OCI-LY1 (cell line): ENCODE measurements at regions not wholly inside any gene's neighbourhood (a gene's known extent, or its start where the extent isn't known, plus 50 kb on each side); places are given as distances from the start of the nearest gene placed in this dataset.

Source experiments
- H2AFZ ChIP-seq: fragments of 200-600 bp; sonication (generic), shearing (Covaris generic); 2 replicates; pipeline ENCODE4 v1.6.0; 2014; ENCODE audit warnings: antibody characterized with exemption, mild to moderate bottlenecking, low read length
- H3F3A ChIP-seq: fragments of 200-600 bp; sonication (generic), shearing (Covaris generic); 2 replicates; pipeline ENCODE4 v1.6.0; 2014; ENCODE audit warnings: mild to moderate bottlenecking, antibody characterized with exemption, low read length, moderate library complexity; ENCODE audit not compliant: insufficient read depth
- H3K27ac ChIP-seq: fragments of 200-600 bp; sonication (generic); 2 replicates; pipeline ENCODE4 v1.5.1; 2014; ENCODE audit warnings: low read length, mixed run types, mild to moderate bottlenecking, low read depth; ENCODE audit not compliant: poor library complexity, severe bottlenecking
- H3K27me3 ChIP-seq: fragments of 200-600 bp; sonication (generic); 2 replicates; pipeline ENCODE4 v1.6.0; 2014; ENCODE audit warnings: antibody characterized with exemption, mild to moderate bottlenecking, low read length, moderate library complexity; ENCODE audit not compliant: insufficient read depth
- H3K36me3 ChIP-seq: fragments of 200-600 bp; sonication (generic); 2 replicates; pipeline ENCODE4 v1.6.1; 2014; ENCODE audit warnings: mild to moderate bottlenecking, antibody characterized with exemption, low read length, moderate library complexity, mixed read lengths; ENCODE audit not compliant: insufficient read depth
- H3K4me1 ChIP-seq: fragments of 200-600 bp; sonication (generic); 2 replicates; pipeline ENCODE4 v1.5.1; 2014; ENCODE audit warnings: mild to moderate bottlenecking, low read length, moderate library complexity; ENCODE audit not compliant: insufficient read depth, severe bottlenecking
- H3K4me2 ChIP-seq: fragments of 200-600 bp; sonication (generic), shearing (Covaris generic); 2 replicates; pipeline ENCODE4 v1.6.1; 2014; ENCODE audit warnings: low read length
- H3K4me3 ChIP-seq: fragments of 200-600 bp; sonication (generic); 2 replicates; pipeline ENCODE4 v1.5.1; 2014; ENCODE audit warnings: low read length, low read depth, mild to moderate bottlenecking, mixed read lengths; ENCODE audit not compliant: poor library complexity, severe bottlenecking
- H3K79me2 ChIP-seq: fragments of 200-600 bp; shearing (Covaris generic); 2 replicates; pipeline ENCODE4 v1.6.1; 2016; ENCODE audit warnings: mixed run types, low read length, mixed read lengths; ENCODE audit not compliant: insufficient read depth
- H3K9ac ChIP-seq: fragments of 200-600 bp; sonication (generic), shearing (Covaris generic); 2 replicates; pipeline ENCODE4 v1.6.1; 2014; ENCODE audit warnings: mild to moderate bottlenecking, low read length, mixed read lengths
- H3K9me2 ChIP-seq: fragments of 200-600 bp; sonication (generic), shearing (Covaris generic); 2 replicates; pipeline ENCODE4 v1.6.1; 2014; ENCODE audit warnings: low read depth, mild to moderate bottlenecking, low read length, mixed read lengths
- H3K9me3 ChIP-seq: fragments of 200-600 bp; shearing (Covaris generic); 2 replicates; pipeline ENCODE4 v1.6.1; 2014; ENCODE audit warnings: low read length, mixed read lengths
- H4K20me1 ChIP-seq: fragments of 200-600 bp; sonication (generic), shearing (Covaris generic); 2 replicates; pipeline ENCODE4 v1.6.0; 2016; ENCODE audit warnings: mild to moderate bottlenecking, low read length; ENCODE audit not compliant: insufficient read depth
- EZH2 ChIP-seq: fragments of 200-600 bp; sonication (generic), shearing (Covaris generic); IDR thresholded peaks from 2 replicates; pipeline ENCODE4 v1.8.0; 2017; ENCODE audit warnings: borderline replicate concordance, mixed run types, mild to moderate bottlenecking, antibody characterized with exemption, low read length, moderate library complexity, mixed read lengths
- TF ChIP-seq, protein P1 (sequence below): fragments of 200-600 bp; sonication (generic), shearing (Covaris generic); IDR thresholded peaks from 2 replicates; pipeline ENCODE4 v1.5.1; 2017; ENCODE audit warnings: mild to moderate bottlenecking, antibody characterized with exemption, low read length, moderate library complexity, mixed read lengths

DNA sequence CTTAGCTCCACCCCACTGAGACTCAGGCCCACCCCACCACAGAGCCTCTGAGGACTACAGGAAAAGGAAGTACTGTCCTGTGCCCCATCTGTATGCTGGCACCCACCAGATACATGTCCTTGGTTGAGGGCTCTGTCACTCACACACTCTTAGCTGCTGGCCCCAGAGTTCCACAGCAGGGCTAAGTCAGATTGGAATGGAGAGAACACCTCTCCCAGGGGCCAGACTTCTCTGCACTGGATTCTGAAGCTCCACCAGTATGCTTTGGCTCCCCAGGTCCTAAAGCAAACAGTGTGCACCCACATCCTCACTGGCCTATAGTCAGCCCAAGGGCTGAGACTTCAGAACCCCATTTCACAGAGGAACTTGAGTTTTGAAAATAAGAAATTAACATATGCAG is 103.2 kb upstream of the PPP2R2D start:
- H3K9me2 ChIP-seq: no peaks in the 10 kb centered on the region
- no peaks in the 10 kb centered on the region for H3K27me3 ChIP-seq
- H3F3A ChIP-seq: no peaks in the 10 kb centered on the region
- no peak overlapping the region for H3K4me3 ChIP-seq
- H4K20me1 ChIP-seq: no peaks in the 10 kb centered on the region
- H3K36me3 ChIP-seq: no peaks in the 10 kb centered on the region; the same call in 1 of the 2 replicates
- H3K27ac ChIP-seq: no peak overlapping the region
- no peak for TF ChIP-seq EZH2
- TF ChIP-seq, protein P1, sequence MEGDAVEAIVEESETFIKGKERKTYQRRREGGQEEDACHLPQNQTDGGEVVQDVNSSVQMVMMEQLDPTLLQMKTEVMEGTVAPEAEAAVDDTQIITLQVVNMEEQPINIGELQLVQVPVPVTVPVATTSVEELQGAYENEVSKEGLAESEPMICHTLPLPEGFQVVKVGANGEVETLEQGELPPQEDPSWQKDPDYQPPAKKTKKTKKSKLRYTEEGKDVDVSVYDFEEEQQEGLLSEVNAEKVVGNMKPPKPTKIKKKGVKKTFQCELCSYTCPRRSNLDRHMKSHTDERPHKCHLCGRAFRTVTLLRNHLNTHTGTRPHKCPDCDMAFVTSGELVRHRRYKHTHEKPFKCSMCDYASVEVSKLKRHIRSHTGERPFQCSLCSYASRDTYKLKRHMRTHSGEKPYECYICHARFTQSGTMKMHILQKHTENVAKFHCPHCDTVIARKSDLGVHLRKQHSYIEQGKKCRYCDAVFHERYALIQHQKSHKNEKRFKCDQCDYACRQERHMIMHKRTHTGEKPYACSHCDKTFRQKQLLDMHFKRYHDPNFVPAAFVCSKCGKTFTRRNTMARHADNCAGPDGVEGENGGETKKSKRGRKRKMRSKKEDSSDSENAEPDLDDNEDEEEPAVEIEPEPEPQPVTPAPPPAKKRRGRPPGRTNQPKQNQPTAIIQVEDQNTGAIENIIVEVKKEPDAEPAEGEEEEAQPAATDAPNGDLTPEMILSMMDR: no peak
- no peak overlapping the region for H3K4me2 ChIP-seq
- H3K9me3 ChIP-seq: peaks cover 5% of the 10 kb centered on the region; the same call in 1 of the 2 replicates
- H3K9ac ChIP-seq: no peak overlapping the region
- no peaks in the 10 kb centered on the region for H3K4me1 ChIP-seq
- H2AFZ ChIP-seq: no peak overlapping the region
- H3K79me2 ChIP-seq: no peaks in the 10 kb centered on the region

DNA sequence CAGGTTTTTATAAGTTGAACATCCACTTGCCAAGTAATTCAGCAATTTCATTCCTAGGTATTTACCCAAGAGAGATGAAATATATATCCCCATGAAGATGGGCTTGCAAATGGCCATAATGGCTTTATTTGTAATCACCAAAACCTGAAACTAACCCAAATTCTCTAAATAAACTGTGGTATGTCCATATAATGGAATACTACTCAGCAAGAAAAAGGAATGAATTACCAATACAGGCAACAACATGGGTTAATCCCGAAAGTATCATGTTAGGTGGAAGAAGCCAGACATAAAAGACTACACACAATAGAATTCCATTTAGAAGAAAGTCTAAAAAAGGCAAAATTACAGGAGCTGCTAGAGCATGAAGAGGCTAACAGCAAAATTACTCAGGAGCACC is 101.4 kb upstream of the PPP2R2D start:
- H3K9me2 ChIP-seq: no peaks in the 10 kb centered on the region
- no peaks in the 10 kb centered on the region; the same call in 1 of the 2 replicates for H3K36me3 ChIP-seq
- no peaks in the 10 kb centered on the region for H3K27me3 ChIP-seq

DNA sequence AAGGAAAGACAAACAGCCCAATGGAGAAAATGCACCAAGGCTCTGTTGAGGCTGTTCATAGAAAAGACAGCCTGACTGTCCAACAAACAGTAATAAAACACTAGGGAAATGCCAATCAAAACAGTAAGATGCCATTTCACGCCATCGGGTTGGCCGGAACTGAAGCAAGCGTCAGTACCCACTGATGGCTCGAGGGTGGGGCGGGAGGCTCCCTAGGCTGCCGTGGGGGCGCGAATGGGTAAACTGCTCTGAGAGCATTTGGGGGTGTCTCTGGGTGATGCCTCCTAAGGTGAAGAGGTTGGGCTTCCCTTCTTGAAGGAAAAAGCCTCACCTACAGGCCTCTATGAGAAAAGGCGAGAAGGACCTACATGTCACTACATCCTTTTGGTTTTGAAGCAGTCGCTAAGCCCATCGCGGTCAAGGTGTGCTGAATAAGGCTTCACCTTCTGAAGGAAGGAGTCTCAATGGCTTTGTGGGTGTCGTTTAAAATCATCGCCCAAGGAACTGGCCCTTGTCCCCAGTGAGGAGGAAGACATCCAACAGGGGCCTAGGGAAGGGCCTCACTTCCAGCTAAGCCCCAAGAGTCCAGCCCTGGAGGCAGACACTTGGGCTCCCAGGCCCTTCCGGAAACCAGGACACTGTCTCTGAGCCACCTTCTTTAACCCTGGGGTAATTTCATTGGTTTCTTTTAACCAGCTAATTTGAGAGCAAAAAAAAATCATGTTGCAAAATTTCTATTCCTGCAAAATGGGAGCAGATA is 98.5 kb upstream of the PPP2R2D start:
- H4K20me1 ChIP-seq: no peaks in the 10 kb centered on the region
- H3K9ac ChIP-seq: no peak overlapping the region
- H2AFZ ChIP-seq: no peak overlapping the region
- no peak for TF ChIP-seq EZH2
- TF ChIP-seq, protein P1: no peak
- no peaks in the 10 kb centered on the region for H3K27me3 ChIP-seq
- H3K4me3 ChIP-seq: no peak overlapping the region
- peaks cover 5% of the 10 kb centered on the region; the same call in 1 of the 2 replicates for H3K9me3 ChIP-seq
- H3K9me2 ChIP-seq: no peaks in the 10 kb centered on the region
- H3K36me3 ChIP-seq: no peaks in the 10 kb centered on the region; the same call in 1 of the 2 replicates
- H3K79me2 ChIP-seq: no peaks in the 10 kb centered on the region
- H3K4me1 ChIP-seq: no peaks in the 10 kb centered on the region
- H3K4me2 ChIP-seq: no peak overlapping the region
- no peaks in the 10 kb centered on the region for H3F3A ChIP-seq
- H3K27ac ChIP-seq: no peak overlapping the region

More for the DNA sequence above, 101.4 kb upstream of the PPP2R2D start:
- Histone ChIP-seq H3K9me3 (peaks cover 5% of the 10 kb centered on the region; the same call in 1 of the 2 replicates), H3K4me1 (no peaks in the 10 kb centered on the region), H3K79me2 (no peaks in the 10 kb centered on the region), H2AFZ (no peak overlapping the region), H3F3A (no peaks in the 10 kb centered on the region), H3K27ac (no peak overlapping the region), H4K20me1 (no peaks in the 10 kb centered on the region), H3K4me2 (no peak overlapping the region), H3K9ac (no peak overlapping the region), H3K4me3 (no peak overlapping the region)
- no peak for TF ChIP-seq EZH2
- TF ChIP-seq, protein P1: no peak
